G401 (cell line): ENCODE measurements at regions not wholly inside any gene's neighbourhood (a gene's known extent, or its start where the extent isn't known, plus 50 kb on each side); places are given as distances from the start of the nearest gene placed in this dataset.

Experiments
- DNase-seq: peaks from one replicate; pipeline ENCODE4 v3.0.0-alpha.2; 2015; ENCODE audit warnings: low spot score
- in situ Hi-C: cut with HindIII; loops from 2 replicates; pipeline ENCODE4 v1.10.0; 2016; ENCODE audit warnings: low sequenced_read_pairs, mixed read lengths

DNA sequence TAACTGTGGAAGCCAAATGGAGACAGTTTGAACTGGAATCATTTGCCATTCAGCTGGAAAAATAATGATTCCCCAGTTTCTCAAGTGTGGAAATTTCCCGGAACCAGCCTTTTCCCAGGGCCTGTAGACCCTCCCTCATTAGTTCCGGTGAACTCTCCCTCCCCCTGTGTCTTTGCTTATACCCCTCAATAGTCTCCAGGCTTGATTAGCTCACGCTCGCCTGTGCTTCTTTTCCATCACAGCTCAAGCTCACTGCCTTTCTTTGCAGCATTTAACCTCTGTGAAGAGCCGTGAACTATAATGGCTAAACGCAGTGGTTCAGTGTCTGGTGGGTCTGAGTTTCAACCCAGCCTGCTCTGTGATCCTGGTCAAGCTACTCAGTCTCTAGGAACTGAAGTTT, 690.8 kb downstream of the INHBA start:
- in situ Hi-C loops = no loop called here
- no peak for DNase-seq

DNA sequence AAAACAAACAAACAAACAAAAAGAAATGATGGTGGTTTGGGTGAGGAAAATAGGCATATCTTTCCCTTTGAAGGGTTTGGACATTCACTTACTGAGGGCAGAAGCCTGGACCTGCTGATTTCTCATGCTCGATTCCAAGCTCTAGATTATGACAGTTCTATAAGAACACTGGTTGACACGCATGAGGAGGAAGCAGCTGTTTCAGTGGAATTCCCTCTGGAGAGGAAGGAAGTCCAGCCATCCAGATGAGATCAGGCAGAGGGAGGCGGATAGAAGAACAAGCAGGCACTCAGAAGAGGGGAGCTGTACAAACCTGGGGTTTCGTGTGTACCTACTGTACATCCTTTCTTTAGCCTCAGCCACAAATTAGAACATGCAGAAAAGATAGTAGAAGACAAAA, 691.9 kb downstream of the INHBA start:
- in situ Hi-C loops = no loop called here
- DNase-seq = no peak

DNA sequence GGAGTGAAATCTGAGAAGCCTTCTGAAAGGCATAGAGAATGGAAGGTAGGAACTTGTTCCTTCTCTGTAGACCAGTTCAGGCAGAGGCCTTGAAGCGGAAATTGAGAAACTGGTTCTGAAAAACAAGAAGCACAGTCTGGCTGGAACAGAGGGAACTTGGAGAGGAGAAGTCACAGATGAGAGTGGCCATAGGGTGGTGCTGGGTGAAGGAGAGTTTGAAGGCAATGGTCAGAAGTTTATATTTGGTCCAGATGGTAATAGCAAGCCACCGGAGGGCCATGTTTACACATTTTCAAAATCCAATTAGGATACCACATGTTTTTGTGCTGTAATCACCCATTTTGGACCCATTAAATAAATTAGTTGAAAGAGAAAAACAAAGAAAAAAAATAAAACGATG, 692.5 kb downstream of the INHBA start:
- in situ Hi-C loops = no loop called here
- DNase-seq = no peak

DNA sequence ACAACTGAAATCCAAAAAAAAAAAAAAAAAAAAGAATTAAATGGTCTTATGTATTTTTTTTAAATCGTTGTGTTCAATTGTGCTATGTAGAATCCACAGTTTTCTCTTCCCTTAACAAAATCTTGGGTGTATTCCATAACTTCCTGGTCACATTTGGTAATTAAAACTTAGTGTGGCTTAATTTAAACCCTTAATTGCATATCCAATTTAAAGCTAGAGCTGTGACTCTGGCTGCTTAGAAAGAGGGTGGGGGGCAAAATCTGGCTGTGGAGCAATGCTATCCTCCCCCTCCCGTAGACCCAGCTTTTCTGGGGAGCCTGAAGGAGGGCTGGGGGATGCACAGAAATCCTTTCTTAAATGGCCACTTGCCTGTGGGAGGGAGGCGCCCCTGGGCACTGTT, 695.1 kb downstream of the INHBA start:
- DNase-seq = no peak
- in situ Hi-C loops = no loop called here

DNA sequence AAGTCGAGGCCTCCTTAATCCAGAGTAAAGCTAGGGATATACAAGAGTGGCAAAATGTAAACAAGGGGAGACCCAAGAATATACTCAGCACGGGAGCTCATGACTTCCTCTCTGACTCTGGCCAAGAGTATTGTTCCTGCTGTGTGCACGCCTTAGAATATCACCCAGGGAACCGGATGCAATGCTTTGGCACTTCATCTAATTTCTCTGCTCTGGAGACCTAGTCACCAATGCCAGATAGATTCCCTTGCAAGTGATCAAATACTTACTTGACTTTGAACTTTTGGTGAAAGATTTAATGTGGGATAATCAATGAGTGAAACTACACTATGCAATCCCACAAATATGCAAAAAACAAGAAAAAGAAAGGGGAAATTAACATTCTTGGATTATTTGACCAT, 695.5 kb downstream of the INHBA start:
- DNase-seq = no peak
- in situ Hi-C loops = no loop called here

DNA sequence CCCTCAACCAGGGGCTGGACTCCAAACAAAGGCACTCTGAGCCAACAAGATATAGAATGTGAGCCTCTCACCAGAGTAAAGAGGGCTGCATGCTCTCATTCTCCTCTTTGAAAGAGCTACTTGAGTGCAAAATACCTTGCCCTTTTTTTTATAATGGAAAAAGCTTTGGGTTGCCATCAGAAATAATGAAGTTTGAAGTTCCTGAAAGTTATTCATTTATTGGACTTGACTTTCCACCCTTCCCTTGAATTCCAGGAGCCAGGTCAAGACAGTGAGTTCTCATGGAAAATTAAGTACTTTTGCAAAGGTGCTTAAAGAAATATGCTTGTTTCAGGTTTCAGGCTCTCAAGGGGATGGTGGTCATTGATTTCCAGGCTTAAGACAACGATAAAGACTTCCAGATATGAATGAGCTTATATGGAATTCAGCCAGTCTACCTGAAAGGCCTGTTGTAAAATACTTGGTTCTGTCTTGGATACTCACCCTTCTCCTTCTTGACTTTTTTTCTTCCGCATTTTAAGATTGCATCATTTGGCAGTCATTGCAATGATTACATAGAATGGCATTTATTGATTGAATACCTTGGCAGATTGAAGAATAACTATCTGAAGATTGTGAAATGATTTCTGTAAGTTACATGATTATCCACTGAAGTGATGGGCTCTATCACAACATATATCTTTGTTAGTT, 696.4 kb downstream of the INHBA start:
- in situ Hi-C loops = no loop called here
- no peak for DNase-seq

DNA sequence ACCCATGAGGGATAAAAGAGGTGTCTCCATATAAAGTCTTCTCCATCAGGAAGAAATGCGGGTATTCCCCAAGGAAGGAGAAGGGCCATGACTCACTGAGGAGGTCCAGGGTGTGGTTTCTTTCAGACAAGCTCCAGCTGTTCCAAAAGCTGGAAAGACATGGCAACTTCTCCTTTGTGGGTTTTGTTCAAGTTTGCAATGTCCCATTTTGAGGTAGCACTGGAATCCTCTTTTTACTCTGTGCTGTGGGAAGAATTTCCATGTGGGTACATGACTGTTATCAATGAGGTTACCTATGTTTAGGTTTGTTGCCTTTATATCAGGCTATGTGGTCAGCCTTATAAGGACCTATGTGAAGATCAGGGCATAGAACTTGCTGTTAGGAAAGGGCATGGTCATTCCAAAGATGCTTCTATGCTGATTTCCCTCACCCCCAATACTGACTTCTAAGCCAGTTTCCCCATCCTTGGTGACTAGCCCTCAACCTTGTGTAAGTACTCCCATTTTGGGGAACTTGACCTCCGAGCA, 697.5 kb downstream of the INHBA start:
- no peak for DNase-seq

DNA sequence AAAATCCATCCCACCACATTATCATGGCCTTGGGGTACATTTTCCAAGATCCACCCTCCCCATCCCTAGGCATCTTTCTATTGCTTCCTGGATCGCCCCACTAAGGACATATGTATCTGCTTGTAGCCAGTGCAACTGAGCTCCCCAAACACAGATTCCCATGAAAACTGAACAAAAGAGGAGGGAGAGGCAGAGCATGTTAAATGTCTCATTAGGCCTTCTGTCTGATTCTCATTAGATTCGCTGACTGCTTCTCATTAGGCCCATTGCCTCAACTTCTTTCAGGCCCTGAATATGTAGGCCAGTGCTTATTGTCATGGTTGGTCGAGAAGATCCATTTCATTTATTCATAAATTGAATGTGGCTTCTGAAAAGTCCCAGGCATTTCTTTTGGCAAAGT, 698.9 kb downstream of the INHBA start:
- DNase-seq = no peak
- in situ Hi-C loops = no loop called here

More for the DNA sequence above, 697.5 kb downstream of the INHBA start:
- in situ Hi-C loops = no loop called here

DNA sequence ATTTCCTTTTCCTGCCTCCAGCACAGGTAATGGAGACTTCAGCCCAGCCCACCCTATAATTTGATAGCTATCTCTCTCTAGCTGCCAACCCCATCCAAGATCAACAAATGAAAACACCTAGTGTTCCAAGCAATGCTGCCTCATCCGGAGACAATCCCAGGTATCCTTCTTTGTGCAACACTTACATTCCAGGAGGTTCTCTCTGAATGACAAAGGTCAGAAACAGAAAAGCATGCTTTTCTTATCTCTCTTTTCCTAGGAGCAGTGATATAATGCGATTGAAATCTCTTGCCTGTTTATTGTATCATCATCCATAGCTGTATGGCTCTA, 699.3 kb downstream of the INHBA start:
- in situ Hi-C loops = no loop called here
- DNase-seq = no peak

DNA sequence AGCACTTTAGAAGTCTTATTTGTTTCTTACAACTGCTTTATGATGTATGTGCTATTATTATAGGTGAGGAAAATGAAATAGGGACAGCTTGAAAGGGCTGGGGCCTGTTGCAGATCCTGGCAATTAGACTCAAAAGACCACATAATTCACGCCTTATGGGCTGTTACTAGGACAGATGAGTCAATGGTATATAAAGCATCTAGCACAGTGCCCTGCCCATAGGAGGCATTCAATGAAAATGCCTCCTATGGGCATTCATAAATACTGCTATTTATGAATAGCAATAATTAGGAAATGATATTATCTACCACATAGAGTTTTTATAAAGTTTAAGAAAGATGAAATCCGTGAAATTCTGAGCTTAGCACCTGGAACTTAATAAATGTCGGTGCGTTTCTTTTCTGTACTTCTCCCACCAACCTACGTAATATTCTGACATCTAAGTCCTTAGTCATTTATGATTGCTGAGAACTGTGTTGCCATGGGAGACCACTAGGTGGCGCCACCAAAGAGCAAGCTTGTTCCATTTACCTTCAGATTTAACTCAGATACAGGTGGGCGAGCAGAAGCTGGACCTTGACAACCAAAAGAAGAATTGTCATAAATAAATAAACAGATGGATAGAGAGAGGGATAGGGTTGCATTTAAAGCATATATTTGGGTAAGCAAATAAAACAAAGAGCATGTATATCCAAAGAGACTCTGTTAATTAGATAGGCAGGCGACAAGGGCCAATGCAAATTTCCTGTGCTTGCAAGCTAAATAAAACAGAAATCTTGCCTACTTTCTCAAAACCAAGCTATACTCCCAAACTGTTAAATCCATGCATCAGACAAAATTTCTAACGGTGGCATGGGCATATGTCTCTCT, 699.9 kb downstream of the INHBA start:
- in situ Hi-C loops = no loop called here
- peak; percentile 7 for DNase-seq

DNA sequence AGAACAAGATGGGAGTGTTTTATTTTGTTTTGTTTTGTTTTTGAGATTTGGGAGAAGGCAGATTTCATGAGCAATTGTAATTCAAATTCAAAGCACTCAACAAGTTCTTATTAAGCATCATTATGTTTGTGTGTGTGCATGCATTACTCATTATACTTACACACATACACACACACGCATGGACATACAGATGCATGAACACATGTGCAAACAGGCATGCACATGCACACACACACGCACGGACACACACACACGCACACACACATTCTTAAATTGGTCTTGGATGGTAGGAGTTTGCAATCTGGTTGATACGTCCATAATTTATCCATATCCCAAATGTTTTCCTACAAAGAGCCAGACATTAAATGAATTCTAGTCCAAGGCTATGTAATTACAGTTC, 702.8 kb downstream of the INHBA start:
- no peak for DNase-seq
- in situ Hi-C loops = no loop called here

DNA sequence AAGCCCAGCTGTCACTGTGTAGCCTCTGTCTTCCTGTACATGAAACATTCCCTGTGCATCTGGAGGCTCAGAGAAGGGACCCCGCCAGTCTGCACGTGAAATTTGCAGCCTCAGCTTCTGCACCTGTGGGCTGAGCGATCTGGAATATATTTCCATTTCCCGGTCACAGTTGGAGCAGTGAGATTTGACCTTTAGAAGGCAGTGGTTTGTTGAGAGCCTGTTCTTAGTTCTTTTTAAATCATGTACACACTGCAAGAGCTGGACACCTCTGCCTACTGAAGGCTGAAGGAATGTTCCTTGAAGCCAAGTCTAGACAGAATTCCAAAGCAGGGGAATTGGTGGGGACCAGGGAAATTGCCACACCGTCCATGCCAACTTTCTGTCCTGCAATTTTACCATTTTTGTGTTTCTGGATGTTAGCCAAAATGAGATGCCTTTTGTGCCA, 706.6 kb downstream of the INHBA start:
- peak; percentile 37 for DNase-seq
- in situ Hi-C loops = no loop called here

DNA sequence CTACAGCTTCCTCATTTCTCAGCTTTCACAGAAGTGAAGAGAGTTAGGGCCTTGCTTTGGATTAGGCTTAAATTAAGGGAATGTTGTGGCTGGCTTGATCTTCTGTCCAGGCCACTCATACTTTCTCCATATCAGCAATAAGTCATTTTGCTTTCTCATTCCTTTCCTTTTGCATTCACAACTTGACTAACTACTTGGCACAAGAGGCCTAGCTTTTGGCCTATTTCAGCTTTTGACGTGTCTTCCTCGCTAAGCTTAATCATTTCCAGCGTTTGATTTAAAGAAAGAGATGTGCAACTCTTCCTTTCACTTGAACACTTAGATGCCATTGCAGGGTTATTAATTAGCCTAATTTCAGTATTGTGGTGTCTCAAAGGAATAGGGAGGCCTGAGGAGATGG, 712.0 kb downstream of the INHBA start:
- in situ Hi-C loops = no loop called here
- no peak for DNase-seq

DNA sequence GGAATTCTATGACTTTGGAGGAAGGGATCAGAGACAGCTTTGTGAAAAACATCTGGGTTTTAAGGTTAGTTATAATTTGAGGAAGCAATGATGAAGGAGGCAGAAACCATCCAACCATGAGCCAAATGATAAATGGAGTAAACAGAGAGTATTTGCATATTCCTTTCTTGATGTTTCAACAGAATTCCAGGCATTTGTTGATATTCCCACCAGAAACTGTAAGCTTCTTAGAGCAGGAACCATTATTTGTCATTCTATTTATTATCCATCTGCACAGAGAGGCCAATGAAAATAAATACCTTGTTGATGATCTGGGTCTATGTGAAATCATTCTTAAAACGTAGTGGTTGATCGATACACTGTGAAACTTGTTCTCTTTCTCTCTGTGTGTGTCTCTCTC, 715.3 kb downstream of the INHBA start:
- DNase-seq = no peak
- in situ Hi-C loops = no loop called here

DNA sequence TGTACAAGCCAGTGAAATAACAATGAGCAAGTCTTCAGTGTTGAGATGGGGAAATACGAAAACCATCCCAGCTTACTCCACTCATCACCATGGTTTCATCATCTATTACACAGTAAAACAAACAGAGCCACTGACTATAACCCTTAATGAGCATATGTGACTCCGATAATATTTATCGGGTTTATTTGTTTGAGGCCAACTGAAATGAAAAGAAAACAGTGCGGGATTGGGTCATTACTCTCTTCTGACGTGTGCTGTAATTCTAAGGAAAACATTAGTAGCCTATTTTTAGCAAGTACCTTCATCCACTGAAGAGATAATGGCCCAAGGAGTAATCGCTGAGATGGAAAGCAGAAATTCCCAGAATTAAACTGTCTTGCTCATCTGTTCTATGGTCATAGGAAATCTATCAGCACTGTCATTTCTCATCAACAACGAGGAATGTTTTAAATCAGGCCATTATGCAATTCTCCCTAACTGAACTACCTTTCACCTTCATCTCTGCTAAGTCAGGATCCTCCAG, 716.5 kb downstream of the INHBA start:
- in situ Hi-C loops = no loop called here
- DNase-seq = no peak

DNA sequence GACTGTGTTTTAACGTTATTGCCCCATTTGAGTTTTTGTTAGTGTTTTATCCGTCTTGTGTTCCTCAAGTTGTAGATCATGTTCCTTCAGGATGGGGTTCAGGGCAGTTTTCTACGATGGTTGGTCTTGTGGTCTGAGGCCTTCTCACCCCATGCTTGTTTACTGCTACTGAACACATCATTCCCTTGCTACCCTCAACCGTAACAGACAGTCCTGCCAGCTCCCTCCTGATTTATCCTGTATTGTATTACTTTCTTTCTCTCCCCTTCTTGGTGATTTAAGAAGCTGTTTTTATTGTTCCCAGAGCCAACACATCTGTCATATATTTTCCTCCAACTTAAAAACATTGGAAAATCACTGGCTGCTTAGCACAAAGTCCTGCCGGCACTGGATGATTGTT, 719.8 kb downstream of the INHBA start:
- in situ Hi-C loops = no loop called here
- DNase-seq = no peak

DNA sequence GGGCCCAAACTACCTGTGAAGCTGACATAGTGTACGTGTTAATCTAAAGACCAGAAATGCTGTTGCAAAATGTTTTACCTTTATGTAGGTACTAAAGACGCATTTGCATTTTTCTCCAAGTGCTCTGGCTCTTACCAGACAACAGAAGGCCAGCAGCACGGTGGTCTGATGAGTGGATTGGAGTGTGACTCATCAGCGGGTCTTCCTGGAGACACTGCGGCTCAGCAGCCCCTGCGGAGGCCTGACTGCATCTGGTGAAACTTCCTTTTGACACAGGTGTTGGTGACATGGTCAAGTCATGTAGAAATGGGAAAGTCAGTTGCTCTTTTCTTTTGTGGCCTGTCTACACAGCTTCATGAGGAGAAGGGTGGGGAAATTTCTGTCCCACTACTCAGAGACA, 723.6 kb downstream of the INHBA start:
- DNase-seq = no peak
- in situ Hi-C loops = no loop called here

DNA sequence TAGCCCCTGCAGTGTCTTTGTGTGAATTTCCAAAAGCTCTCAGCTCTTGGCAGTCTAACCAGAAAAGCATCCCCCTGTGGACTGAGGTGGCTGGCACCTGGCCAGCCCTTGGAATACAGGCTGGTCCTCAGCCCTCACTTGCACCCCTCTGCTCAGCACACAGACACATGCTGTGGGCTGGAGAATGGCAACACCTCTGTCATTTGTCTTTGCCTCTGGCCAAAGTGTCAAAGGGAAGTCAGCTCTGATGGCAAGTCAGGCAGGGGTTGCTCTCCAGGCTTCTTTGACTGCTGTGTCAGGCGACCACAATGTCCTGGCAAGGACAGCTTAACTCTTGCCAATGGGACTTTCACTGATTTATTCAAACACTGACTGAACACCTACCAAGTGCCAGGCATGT, 724.8 kb downstream of the INHBA start:
- DNase-seq = no peak
- in situ Hi-C loops = no loop called here

DNA sequence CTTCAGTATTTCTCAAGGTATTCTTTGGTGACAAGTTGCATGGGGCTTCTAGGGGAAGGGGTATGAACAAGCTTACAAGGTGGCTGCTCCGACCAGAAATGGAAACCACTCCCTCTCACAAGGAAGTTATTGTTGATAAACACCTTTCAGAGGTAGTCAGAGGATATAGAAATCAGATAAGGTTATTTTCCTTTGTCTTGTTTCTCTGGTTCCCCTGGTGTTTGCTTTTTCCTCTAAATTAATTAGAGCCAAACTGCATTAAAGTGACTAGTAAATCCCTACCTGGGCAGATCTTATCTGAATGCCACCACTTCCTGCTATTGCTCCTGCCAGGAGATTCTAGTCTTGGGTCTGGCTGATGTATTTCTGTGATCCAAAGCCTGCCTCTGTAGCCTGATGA, 725.4 kb downstream of the INHBA start:
- in situ Hi-C loops = no loop called here

DNA sequence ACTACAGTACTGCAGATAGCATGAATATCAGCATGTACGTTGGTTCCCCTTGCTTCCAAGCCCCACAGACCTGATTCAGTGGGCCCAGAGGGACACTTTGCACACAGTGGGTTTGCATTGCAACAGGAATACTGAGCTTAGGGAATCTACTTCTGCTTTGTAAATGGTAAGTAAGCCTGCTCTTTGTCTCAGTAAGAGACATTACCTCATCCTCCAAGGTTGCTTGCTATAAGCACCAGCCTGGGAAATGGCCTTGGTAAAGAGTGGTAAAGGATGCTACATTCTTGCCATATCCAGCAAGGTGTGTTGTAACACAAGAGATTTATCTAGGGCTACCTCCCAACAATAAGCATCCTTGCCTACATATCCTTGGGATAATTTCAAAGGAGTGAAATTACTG, 730.5 kb downstream of the INHBA start:
- in situ Hi-C loops = no loop called here
- no peak for DNase-seq

More for the DNA sequence above, 725.4 kb downstream of the INHBA start:
- no peak for DNase-seq
